ENCODE measurements at regions not wholly inside any gene's neighbourhood (a gene's known extent, or its start where the extent isn't known, plus 50 kb on each side); places are given as distances from the start of the nearest gene placed in this dataset.

- no peak for DNase-seq
- intact Hi-C loops (cut with DNase I), result no loop called here
Measured at GRCh38 chr2:156834431-156834830, 398.3 kb downstream of the GPD2 start.

GRCh38 chr2:156837635-156838370 lies 401.6 kb downstream of the GPD2 start:
- intact Hi-C loops (cut with DNase I), result no loop called here
- DNase-seq, result no peak

DNA sequence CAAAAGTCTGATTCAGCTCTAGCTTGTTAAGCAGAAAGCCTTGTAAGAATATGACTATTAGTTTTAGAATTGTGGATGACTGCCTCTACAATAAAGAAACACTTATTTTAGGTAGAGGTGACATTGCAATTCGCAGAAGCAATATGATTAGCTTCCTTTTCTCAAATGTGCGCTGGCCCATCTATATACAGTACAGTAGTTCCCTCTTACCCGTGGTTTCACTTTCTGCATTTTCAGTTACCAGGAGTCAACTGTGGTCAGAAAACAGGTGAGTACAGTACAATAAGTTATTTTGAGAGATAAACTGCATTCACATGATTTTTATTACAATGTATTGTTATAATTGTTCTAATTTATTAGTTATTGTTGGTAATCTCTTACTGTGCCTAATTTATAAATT lies 405.1 kb downstream of the GPD2 start:
- intact Hi-C loops (cut with DNase I), result no loop called here
- DNase-seq, result no peak

GRCh38 chr2:156845806-156846558 lies 409.8 kb downstream of the GPD2 start:
- intact Hi-C loops (cut with DNase I), result no loop called here
- DNase-seq, result no peak

- DNase-seq, result no peak
- intact Hi-C loops (cut with DNase I), result no loop called here
Measured at GRCh38 chr2:156852210-156852609, 405.3 kb upstream of the GALNT5 start.

DNA sequence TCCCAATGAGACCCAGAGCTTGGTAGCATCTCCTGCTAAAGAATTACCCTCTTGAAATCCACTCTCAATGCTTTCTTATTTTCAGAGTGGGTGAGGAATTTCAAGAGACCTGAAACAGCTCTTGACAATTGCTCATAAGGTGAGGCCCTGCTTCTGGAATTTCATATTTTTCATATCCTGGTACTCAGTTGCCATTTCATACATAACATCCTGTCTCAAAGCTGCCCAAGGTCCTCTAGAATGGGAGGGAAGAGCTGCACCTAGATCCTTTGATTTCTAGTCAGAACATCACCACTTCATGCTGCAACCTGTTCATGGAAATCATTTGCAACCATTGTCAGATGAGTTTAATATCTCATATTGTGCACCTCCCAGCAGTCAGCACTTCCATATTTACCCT lies 404.8 kb upstream of the GALNT5 start:
- DNase-seq, result no peak
- intact Hi-C loops (cut with DNase I), result no loop called here

- intact Hi-C loops (cut with DNase I), result no loop called here
- no peak for DNase-seq
Measured at GRCh38 chr2:156864325-156864724, 393.2 kb upstream of the GALNT5 start.

GRCh38 chr2:156864753-156865152 lies 392.8 kb upstream of the GALNT5 start:
- intact Hi-C loops (cut with DNase I), result no loop called here
- DNase-seq, result no peak

GRCh38 chr2:156867201-156867600 lies 390.3 kb upstream of the GALNT5 start:
- intact Hi-C loops (cut with DNase I), result no loop called here
- DNase-seq, result no peak

GRCh38 chr2:156874707-156875106 lies 382.8 kb upstream of the GALNT5 start:
- DNase-seq, result no peak
- intact Hi-C loops (cut with DNase I), result no loop called here

- intact Hi-C loops (cut with DNase I), result no loop called here
- no peak for DNase-seq
Measured at GRCh38 chr2:156883804-156884203, 373.7 kb upstream of the GALNT5 start.

- intact Hi-C loops (cut with DNase I), result no loop called here
- no peak for DNase-seq
Measured at GRCh38 chr2:156884216-156884615, 373.3 kb upstream of the GALNT5 start.

- DNase-seq, result no peak
- intact Hi-C loops (cut with DNase I), result loop anchor here (5.0 kb wide), 1 partner anchor 1513 kb away; no protein-coding TSS in a partner anchor
Measured at GRCh38 chr2:156890529-156891148, 366.9 kb upstream of the GALNT5 start.

- DNase-seq, result no peak
- intact Hi-C loops (cut with DNase I), result loop anchor here (5.0 kb wide), 1 partner anchor 1514 kb away; no protein-coding TSS in a partner anchor
Measured at GRCh38 chr2:156891609-156892008, 365.9 kb upstream of the GALNT5 start.

DNA sequence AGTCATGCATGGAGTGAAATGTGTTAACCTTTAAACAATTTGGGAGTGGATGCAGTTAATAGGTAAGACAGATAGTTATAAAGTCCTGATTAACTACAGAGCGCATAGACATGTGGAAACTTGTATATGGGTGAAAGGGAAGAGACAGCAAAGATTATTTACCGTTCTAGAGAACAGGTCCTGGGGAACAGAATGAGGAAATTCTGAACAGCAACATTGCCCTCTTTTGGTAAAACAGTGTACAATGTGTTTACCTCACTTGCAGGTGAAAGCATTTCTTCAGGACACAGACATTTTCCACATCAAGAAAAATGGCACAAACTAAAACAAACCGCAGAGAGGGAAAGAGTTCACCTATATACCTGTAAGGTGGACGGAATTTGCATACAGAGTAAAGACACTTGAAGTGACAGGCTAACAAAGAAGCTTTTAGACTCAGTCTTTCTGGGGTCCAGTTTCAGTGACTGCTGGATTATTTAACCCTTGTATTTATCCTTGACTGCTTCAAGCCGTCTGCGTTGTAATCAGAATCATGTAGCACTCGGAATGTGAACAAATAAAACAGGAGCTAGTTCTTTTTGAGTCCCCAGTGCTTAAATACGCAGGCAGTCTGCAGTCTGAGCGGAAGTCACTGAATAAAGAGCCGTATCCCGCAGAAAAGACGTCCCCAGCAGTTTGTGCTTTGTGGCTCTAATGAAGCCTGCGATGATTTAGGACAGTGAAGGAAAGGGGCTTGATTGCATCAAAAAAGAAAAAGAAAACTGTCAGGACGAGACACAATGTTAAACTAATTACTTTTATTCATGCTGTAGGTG lies 364.8 kb upstream of the GALNT5 start:
- DNase-seq, result no peak
- intact Hi-C loops (cut with DNase I), result loop anchor here (5.0 kb wide), 1 partner anchor 1515 kb away; no protein-coding TSS in a partner anchor

DNA sequence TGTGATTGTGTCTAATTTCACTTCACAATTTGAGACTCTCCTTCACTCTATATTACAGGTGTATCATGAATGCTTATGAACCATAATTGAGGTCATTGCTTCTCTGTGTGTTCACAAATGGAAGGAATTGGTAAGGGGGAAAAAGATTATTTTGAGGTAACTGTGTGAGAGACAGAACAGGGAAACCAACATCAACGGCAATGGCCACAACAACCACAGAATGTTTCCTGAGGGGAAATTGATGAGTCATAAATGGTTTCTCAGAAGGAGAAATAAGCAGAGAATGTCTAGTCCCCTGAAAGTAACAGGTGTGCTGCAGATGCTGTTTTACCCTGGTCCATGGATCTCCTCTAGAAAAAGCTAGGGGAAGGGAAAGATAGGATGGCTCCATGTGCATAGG lies 361.2 kb upstream of the GALNT5 start:
- intact Hi-C loops (cut with DNase I), result no loop called here
- no peak for DNase-seq

DNA sequence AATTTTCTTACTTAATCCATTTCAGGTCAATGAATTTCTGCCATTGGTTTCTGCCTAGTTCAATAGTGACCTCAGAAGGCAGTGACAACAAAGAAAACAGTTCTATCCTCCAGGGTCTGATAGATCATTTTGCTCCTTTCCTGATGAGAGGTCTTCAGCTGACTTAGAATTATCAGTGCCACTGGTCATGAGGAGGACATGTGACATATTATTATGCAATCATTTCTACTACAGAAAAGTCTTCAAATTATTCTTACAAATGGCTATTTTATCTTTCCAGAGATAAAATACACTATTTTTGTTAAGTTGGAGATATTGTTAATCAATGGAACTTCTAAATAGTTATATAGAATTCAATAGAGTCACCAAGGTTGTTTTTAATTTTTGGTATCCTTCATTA lies 360.0 kb upstream of the GALNT5 start:
- no peak for DNase-seq
- intact Hi-C loops (cut with DNase I), result no loop called here

GRCh38 chr2:156901373-156902031 lies 356.0 kb upstream of the GALNT5 start:
- intact Hi-C loops (cut with DNase I), result no loop called here
- no peak for DNase-seq

DNA sequence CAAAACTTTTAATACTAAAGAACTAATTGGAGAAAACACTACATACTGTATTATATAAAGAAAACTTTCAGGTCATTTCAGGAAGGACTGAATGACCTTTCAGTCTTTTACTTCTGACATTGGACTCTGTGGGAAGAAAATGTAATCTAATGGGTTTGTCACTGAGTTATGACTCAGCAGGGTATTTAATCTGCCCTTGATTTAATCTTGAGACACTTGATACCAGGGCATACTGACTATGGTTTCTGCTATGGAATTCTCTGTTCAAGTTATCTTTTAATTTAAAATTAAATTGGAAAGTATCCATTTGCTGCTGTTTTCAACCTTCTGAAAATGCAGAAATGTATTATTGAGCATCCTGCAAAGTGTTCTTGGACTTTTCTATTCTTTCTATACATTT lies 354.2 kb upstream of the GALNT5 start:
- intact Hi-C loops (cut with DNase I), result no loop called here
- DNase-seq, result no peak

DNA sequence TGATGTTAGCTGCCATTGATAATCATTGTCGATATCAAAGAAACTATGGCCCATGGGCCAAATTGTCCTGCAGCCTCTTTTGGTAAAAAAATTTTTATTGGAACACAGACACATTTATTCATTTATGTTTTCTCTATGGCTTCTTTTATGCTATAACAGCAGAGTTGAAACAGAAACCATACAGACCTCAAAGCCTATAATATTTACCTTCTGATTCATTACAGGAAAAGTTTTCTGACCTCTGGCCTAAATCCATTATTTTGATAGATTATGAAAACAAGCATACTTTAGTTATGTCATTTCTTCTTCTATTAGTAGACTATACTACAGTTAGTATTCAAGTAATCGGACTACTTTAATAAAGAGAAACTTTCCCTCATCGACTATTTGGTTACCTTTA lies 349.7 kb upstream of the GALNT5 start:
- intact Hi-C loops (cut with DNase I), result no loop called here
- DNase-seq, result no peak

Measured in posterior cingulate gyrus (tissue), 11 donors.